Pancreas (tissue), 10 donors: ENCODE measurements at regions not wholly inside any gene's neighbourhood (a gene's known extent, or its start where the extent isn't known, plus 50 kb on each side); places are given as distances from the start of the nearest gene placed in this dataset.
A peak's percentile ranks its signal among the peaks of the same experiment; 100 is the strongest.

Source experiments
- ATAC-seq, 4 donors: fragments of 200-7000 bp; cut with Tn5 transposase; one replicate each; pipeline versions ENCODE4 v1.8.0 to v1.9.1; 2020; ENCODE audit warnings: mild to moderate bottlenecking in 4 of 4, moderate library complexity in 4 of 4
- DNase-seq, 6 donors: peaks; one replicate each; pipeline ENCODE4 v3.0.0-alpha.2; 2020
- FAIRE-seq: peaks from 2 replicates; lab custom pipeline; 2012; peaks lifted over from hg19 to GRCh38; lab: Jason Lieb, UNC
- H3K27ac ChIP-seq, 4 donors: fragments of 200-600 bp; sonication (generic); 1 replicate in 3 of 4; 2 replicates in 1 of 4; pipeline versions ENCODE4 v1.5.0 to v1.8.0; 2020
- H3K27me3 ChIP-seq, 4 donors: fragments of 200-600 bp; one replicate each; pipeline ENCODE4 v1.8.0; 2021
- H3K36me3 ChIP-seq, 3 donors: fragments of 200-600 bp; sonication (generic) in 1 of 3; one replicate each; pipeline versions ENCODE4 v1.5.0 to v1.8.0; 2020 to 2021
- H3K4me1 ChIP-seq, 3 donors: fragments of 200-600 bp; one replicate each; pipeline ENCODE4 v1.8.0; 2021
- H3K4me3 ChIP-seq, 4 donors: fragments of 200-600 bp; sonication (generic) in 2 of 4; one replicate each; pipeline versions ENCODE4 v1.5.0 to v1.8.0; 2020 to 2021
- H3K9me3 ChIP-seq, 4 donors: fragments of 200-600 bp; one replicate each; pipeline ENCODE4 v1.8.0; 2021
- WGBS, 2 donors: extraction: QIAGEN DNeasy Blood & Tissue Kit; methylation state at CpG; one replicate each; pipeline ENCODE4 v1.1.7; 2013; 5-methylcytosine and 5-hydroxymethylcytosine counted together
- intact Hi-C, 3 donors: fragments of 100-400 bp; cut with DNase I; formaldehyde crosslinking; loops; one replicate each; pipeline versions ENCODE4 v1.11.1 to v1.14.2; 2022
- TF ChIP-seq, protein P1 (sequence below), 4 donors: fragments of 200-600 bp; sonication (generic) in 3 of 4; IDR thresholded peaks; one replicate each; pipeline versions ENCODE4 v1.5.0 to v1.8.0; 2021; ENCODE audit warnings: antibody characterized with exemption in 4 of 4
- donor health status: healthy with polysubstance abuse.
- donor health status: DM: no; HTN: no; CAD: no; lungs with moderate emphysema.
- donor health status: DM: no; HTN: no; CAD: no.
- donor health status: control.
- donor health status: control.
- donor health status: Bipolar disorder and iron deficiency.
- donor health status: DM: yes; HTN: yes; CAD: no.
- donor health status: DM: no; HTN: no; CAD: no.
- donor health status: DM: no; HTN: no; CAD: no.
- donor health status: DM: yes; HTN: yes; CAD: no.

DNA sequence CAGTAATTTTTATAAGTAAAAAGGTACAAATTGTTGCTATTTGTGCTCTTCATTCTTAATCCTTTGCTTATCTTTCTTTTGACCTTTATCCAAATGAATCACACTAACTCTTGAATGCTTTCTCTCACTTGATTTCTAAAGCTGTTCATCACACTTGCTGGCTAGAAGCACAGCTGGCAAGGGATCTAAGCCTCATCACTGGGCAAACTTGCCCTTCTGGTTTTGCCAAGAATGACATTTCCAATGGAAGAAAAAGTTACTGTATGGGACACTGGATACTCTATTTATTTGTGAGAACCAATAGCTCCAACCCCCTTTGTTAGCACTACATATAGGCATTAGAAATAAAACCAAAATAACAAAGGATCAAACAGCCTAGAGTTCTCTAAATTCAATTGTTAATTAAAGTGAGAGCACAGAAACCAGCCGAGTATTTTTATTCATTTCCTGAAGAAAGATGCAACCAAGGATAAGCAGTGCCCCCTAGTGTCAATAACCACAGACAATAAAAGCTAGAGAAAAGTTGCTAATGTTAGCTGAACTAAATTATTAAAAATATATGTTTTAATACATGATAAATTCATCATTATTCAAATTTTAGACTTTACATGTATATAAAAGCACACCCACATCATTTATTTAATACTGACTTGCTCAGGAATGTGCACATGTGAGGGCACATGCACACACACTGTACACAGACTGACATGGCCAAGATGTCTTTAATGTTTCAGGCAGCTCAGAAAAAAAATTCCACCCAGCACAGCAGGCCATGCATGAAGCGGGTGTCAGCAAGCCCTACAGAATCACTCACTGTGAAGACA is 59.8 kb upstream of the POU5F2 start:
- Histone ChIP-seq H3K27ac (no peak overlapping the region), H3K36me3 (no peaks in the 10 kb centered on the region), H3K4me1 (peaks cover 0 to 11% (median 4%) of the 10 kb centered on the region in 3 donors), H3K27me3 (no peaks in the 10 kb centered on the region), H3K9me3 (no peaks in the 10 kb centered on the region), H3K4me3 (no peak overlapping the region)
- DNase-seq (peak in 2 of 6 donors; percentile 17 to 21), ATAC-seq (peak; percentile 46 to 88 (median 85)), FAIRE-seq (peak; percentile 80)
- intact Hi-C loops = no loop called here
- WGBS, 2 donors = 15 to 18% methylated on average over 2 of the region's 2 CpGs
- TF ChIP-seq, protein P1, sequence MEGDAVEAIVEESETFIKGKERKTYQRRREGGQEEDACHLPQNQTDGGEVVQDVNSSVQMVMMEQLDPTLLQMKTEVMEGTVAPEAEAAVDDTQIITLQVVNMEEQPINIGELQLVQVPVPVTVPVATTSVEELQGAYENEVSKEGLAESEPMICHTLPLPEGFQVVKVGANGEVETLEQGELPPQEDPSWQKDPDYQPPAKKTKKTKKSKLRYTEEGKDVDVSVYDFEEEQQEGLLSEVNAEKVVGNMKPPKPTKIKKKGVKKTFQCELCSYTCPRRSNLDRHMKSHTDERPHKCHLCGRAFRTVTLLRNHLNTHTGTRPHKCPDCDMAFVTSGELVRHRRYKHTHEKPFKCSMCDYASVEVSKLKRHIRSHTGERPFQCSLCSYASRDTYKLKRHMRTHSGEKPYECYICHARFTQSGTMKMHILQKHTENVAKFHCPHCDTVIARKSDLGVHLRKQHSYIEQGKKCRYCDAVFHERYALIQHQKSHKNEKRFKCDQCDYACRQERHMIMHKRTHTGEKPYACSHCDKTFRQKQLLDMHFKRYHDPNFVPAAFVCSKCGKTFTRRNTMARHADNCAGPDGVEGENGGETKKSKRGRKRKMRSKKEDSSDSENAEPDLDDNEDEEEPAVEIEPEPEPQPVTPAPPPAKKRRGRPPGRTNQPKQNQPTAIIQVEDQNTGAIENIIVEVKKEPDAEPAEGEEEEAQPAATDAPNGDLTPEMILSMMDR (IDR thresholded peaks at IDR 0.05) = peak; percentile 25 to 51 (median 45)

GRCh38 chr5:93794954-93795353 is 53.6 kb upstream of the POU5F2 start:
- Histone ChIP-seq H3K36me3 (no peaks in the 10 kb centered on the region), H3K9me3 (no peaks in the 10 kb centered on the region), H3K4me3 (no peak overlapping the region), H3K27me3 (no peaks in the 10 kb centered on the region), H3K27ac (no peak overlapping the region), H3K4me1 (no peaks in the 10 kb centered on the region)
- DNase-seq = peak in 1 of 6 donors; percentile 12
- TF ChIP-seq, protein P1 (IDR thresholded peaks at IDR 0.05) = no peak
- intact Hi-C loops = loop anchor here (5.0 to 10.0 kb wide), 3 partner anchors 188 to 200 kb away; no protein-coding TSS in a partner anchor
- WGBS, 2 donors = 89 to 97% methylated on average over 5 of the region's 5 CpGs
- ATAC-seq = no peak
- no peak for FAIRE-seq

DNA sequence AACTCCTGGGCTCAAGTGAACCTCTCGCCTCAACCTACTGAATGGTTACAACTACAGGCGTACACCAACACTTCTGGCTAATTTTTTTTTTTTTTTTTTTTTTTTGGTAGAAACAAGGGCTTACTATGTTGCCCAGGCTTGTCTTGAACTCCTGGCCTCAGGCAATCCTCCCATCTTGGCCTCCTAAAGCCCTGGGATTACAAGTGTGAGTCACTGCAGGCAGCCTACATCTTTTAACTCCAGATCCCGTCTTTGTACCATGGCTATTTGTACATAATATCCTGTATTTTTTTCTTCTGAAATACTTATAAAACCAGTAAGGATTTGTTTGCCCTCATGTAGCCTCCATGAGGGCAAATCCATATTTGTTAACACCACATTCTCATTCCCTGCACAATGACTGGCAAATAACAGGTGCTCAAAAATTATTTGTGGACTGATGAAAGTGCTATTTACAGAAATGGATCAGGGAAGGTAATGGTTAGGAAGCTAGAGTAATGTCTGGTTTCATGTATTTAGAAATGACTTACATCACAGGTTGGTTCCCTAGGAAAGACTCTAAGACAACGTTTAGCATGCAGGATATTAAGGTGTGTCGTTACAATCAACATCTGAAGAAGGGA is 51.9 kb upstream of the POU5F2 start:
- Histone ChIP-seq H3K36me3 (no peaks in the 10 kb centered on the region), H3K9me3 (no peaks in the 10 kb centered on the region), H3K4me3 (no peak overlapping the region), H3K27me3 (no peaks in the 10 kb centered on the region), H3K27ac (no peak overlapping the region), H3K4me1 (no peaks in the 10 kb centered on the region)
- no peak for ATAC-seq
- DNase-seq = no peak
- no peak for FAIRE-seq
- TF ChIP-seq, protein P1 (IDR thresholded peaks at IDR 0.05) = no peak
- intact Hi-C loops = loop anchor here in 2 of 3 donors (10.0 kb wide), 2 partner anchors 188 to 198 kb away; no protein-coding TSS in a partner anchor
- 93 to 95% methylated on average over 5 of the region's 5 CpGs for WGBS, 2 donors

DNA sequence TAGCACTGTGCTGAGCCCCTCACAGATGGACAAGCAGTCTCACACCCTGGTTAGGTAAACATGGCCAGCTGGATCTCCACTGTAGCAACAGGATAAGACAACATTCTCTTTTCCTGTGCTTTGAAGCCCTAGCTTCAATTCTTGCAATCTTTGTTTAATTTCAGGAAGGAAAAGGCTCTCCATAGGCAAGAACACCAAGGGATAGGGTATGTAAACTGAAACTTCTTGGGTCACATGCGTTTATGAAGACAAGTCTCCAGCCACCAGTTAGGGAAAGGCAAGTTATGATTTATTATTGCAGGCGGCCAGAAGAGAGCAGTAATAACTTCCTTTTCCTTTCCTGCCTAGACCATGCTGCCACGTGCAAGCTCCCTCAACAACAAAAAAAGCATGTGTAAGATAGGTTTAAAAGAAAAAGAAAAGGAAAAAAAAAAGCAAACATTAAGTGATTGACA is 50.1 kb upstream of the POU5F2 start:
- Histone ChIP-seq H3K27me3 (no peaks in the 10 kb centered on the region), H3K9me3 (no peaks in the 10 kb centered on the region), H3K4me1 (no peaks in the 10 kb centered on the region), H3K4me3 (no peak overlapping the region), H3K36me3 (no peaks in the 10 kb centered on the region), H3K27ac (no peak overlapping the region)
- 57 to 65% methylated on average over 3 of the region's 3 CpGs for WGBS, 2 donors
- FAIRE-seq (no peak), DNase-seq (no peak), ATAC-seq (no peak)
- TF ChIP-seq, protein P1 (IDR thresholded peaks at IDR 0.05) = no peak
- intact Hi-C loops = loop anchor here in 2 of 3 donors (10.0 kb wide), 2 partner anchors 187 to 197 kb away; no protein-coding TSS in a partner anchor
